ENCODE measurements at regions not wholly inside any gene's neighbourhood (a gene's known extent, or its start where the extent isn't known, plus 50 kb on each side); places are given as distances from the start of the nearest gene placed in this dataset.

DNA sequence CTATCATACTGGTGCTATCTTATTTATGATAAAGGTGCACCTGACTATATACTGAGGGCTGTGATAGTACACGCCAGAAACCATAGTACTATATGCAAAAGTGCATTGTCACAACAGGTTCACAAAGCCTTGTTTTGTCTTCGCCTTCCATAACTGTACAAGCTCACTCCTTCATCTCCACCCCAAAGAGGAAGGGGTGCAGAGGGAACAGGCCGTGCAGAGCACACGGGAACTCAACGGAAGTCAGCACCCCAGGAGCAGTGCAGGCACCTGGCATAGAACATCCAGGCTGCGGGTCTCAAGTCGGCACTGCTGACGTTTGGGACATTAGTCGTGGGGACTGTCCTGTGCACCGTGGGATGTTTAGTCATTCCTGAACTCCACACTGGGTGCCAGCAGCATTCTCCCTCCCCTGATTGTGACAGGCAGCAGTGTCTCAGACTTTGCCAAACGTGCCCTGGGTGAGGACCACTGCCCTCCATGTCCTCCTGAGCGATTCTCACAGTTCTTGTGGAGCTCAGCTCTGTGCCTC lies 99.7 kb downstream of the PXDC1 start:
- TF ChIP-seq FOXM1 (IDR thresholded peaks at IDR 0.05; ENCODE audit: borderline replicate concordance), result no peak
- TF ChIP-seq SUZ12 (IDR thresholded peaks at IDR 0.05), result no peak
- TF ChIP-seq FOXA1 (IDR thresholded peaks at IDR 0.05), result no peak
- TF ChIP-seq NFRKB (IDR thresholded peaks at IDR 0.05), result no peak
- TF ChIP-seq SP1 (IDR thresholded peaks at IDR 0.05), result no peak
- TF ChIP-seq TARDBP (IDR thresholded peaks at IDR 0.05), result no peak
- TF ChIP-seq L3MBTL2 (conservative IDR thresholded peaks at IDR 0.05), result no peak
- no peak for TF ChIP-seq BHLHE40 (IDR thresholded peaks at IDR 0.05; ENCODE audit: borderline replicate concordance)
- TF ChIP-seq ZNF384 (IDR thresholded peaks at IDR 0.05), result no peak
- TF ChIP-seq FOXK2 (IDR thresholded peaks at IDR 0.05), result no peak
- no peak for TF ChIP-seq PKNOX1 (IDR thresholded peaks at IDR 0.05)
- TF ChIP-seq ARNT (IDR thresholded peaks at IDR 0.05), result no peak
